Panc1 (cell line): ENCODE measurements at regions not wholly inside any gene's neighbourhood (a gene's known extent, or its start where the extent isn't known, plus 50 kb on each side); places are given as distances from the start of the nearest gene placed in this dataset.

ENCODE experiments used
- ATAC-seq: fragments of 200-7000 bp; cut with Tn5 transposase; 2 replicates; pipeline ENCODE4 v1.9.1; 2020; ENCODE audit warnings: mild to moderate bottlenecking, moderate library complexity
- BruUV-seq: library from RNA; stranded (reverse); fragments of 400-500 nt; replicated peaks from 2 replicates; lab custom pipeline; 2021; lab: Mats Ljungman, UMichigan
- CTCF ChIA-PET: fragments of 300-600 bp; sonication (Branson Sonifier 250); formaldehyde crosslinking; loops from one replicate; lab custom pipeline; 2022; ENCODE audit warnings: antibody characterized with exemption; lab: Charles Lee
- POLR2A ChIA-PET: fragments of 300-600 bp; sonication (Branson Sonifier 250); formaldehyde crosslinking; loops from one replicate; lab custom pipeline; 2022; ENCODE audit warnings: antibody characterized with exemption; lab: Charles Lee
- DNase-seq: peaks from one replicate; pipeline ENCODE4 v3.0.0-alpha.2; 2010; ENCODE audit warnings: low read depth, low spot score
- H3K27ac ChIP-seq: 2 replicates; pipeline ENCODE4 v1.5.1; 2011; ENCODE audit warnings: mild to moderate bottlenecking, low read length, inconsistent platforms
- H3K27me3 ChIP-seq: fragments of 200-500 bp; sonication (Bioruptor generic); 2 replicates; pipeline ENCODE4 v1.6.0; 2014; ENCODE audit warnings: low read length, inconsistent platforms; ENCODE audit not compliant: control insufficient read depth, insufficient read depth
- H3K36me3 ChIP-seq: fragments of 200-500 bp; sonication (Bioruptor generic); 2 replicates; pipeline ENCODE4 v1.5.1; 2014; ENCODE audit warnings: inconsistent platforms, mild to moderate bottlenecking, low read length, moderate library complexity; ENCODE audit not compliant: control insufficient read depth, insufficient read depth
- H3K4me1 ChIP-seq: 2 replicates; pipeline ENCODE4 v1.5.1; 2011; ENCODE audit warnings: inconsistent platforms, mild to moderate bottlenecking, low read length, moderate library complexity; ENCODE audit not compliant: control insufficient read depth, insufficient read depth
- H3K4me3 ChIP-seq, 2 experiments: 2 replicates each; pipeline ENCODE4 v1.5.1; 2011 to 2012; ENCODE audit warnings: low read depth in 2 of 2, low read length in 2 of 2, mild to moderate bottlenecking in 2 of 2, inconsistent platforms in 1 of 2, moderate library complexity in 1 of 2
- H3K9me3 ChIP-seq: fragments of 200-500 bp; sonication (Bioruptor generic); 2 replicates; pipeline ENCODE4 v1.5.1; 2014; ENCODE audit warnings: low read depth, mild to moderate bottlenecking, inconsistent platforms, low read length, moderate library complexity; ENCODE audit not compliant: control insufficient read depth, insufficient read depth
- CTCF ChIP-seq: fragments of 450-650 bp; IDR thresholded peaks from 2 replicates; pipeline ENCODE4 v1.5.1; 2017; ENCODE audit warnings: mild to moderate bottlenecking
- POLR2AphosphoS5 ChIP-seq: IDR thresholded peaks from 2 replicates; pipeline ENCODE4 v1.6.1; 2012; ENCODE audit warnings: mild to moderate bottlenecking, low read depth, low read length, moderate library complexity
- REST ChIP-seq, 2 experiments: IDR thresholded peaks; 2 replicates each; pipeline ENCODE4 v1.6.1; 2011 to 2012; ENCODE audit warnings: low read depth in 2 of 2, control low read depth in 1 of 2, low read length in 1 of 2, mild to moderate bottlenecking in 1 of 2, moderate library complexity in 1 of 2; ENCODE audit not compliant: insufficient read depth in 1 of 2
- SIN3A ChIP-seq: IDR thresholded peaks from 2 replicates; pipeline ENCODE4 v1.6.1; 2012; ENCODE audit warnings: low read depth, mild to moderate bottlenecking, low read length, moderate library complexity, borderline replicate concordance; ENCODE audit not compliant: insufficient read depth
- TCF7L2 ChIP-seq: IDR thresholded peaks from 2 replicates; pipeline ENCODE4 v1.6.1; 2011; ENCODE audit warnings: mild to moderate bottlenecking, low read depth, low read length, inconsistent platforms
- in situ Hi-C: cut with HindIII; loops from 2 replicates; pipeline ENCODE4 v1.10.0; 2016; ENCODE audit warnings: low sequenced_read_pairs, low pct_unique_long_range_greater_than_20kb
- intact Hi-C: fragments of 100-400 bp; cut with micrococcal nuclease; formaldehyde crosslinking; loops from one replicate; pipeline ENCODE4 v1.10.0; 2022; ENCODE audit not compliant: unreplicated experiment

- intact Hi-C loops = no loop called here
- Histone ChIP-seq H3K27me3 (no peaks in the 10 kb centered on the region), H3K36me3 (no peaks in the 10 kb centered on the region), H3K9me3 (no peaks in the 10 kb centered on the region), H3K27ac (no peak overlapping the region), H3K4me3 (no peak overlapping the region), H3K4me1 (no peaks in the 10 kb centered on the region)
- CTCF ChIA-PET = no interaction called here
- no peak for ATAC-seq
- BruUV-seq = no TSS peak
- POLR2A ChIA-PET = no interaction called here
- in situ Hi-C loops = no loop called here
- no peak for TF ChIP-seq SIN3A
- TF ChIP-seq TCF7L2 = no peak
- no peak for TF ChIP-seq REST (IDR thresholded peaks at IDR 0.05; ENCODE audit: insufficient read depth in 1 of 2, low read depth in 2 of 2, low read length in 1 of 2)
- TF ChIP-seq CTCF = no peak
- TF ChIP-seq POLR2AphosphoS5 = no peak
- DNase-seq = no peak
Measured at GRCh38 chrX:82998163-82998562, 509.9 kb upstream of the POU3F4 start.

- intact Hi-C loops = no loop called here
- Histone ChIP-seq H3K36me3 (no peaks in the 10 kb centered on the region), H3K27ac (no peak overlapping the region), H3K27me3 (no peaks in the 10 kb centered on the region), H3K4me3 (no peak overlapping the region), H3K9me3 (no peaks in the 10 kb centered on the region), H3K4me1 (no peaks in the 10 kb centered on the region)
- DNase-seq = no peak
- no peak for TF ChIP-seq POLR2AphosphoS5
- no peak for TF ChIP-seq REST (IDR thresholded peaks at IDR 0.05; ENCODE audit: insufficient read depth in 1 of 2, low read depth in 2 of 2, low read length in 1 of 2)
- TF ChIP-seq TCF7L2 = no peak
- TF ChIP-seq CTCF = no peak
- in situ Hi-C loops = no loop called here
- ChIA-PET CTCF (no interaction called here), POLR2A (no interaction called here)
- ATAC-seq = no peak
- no TSS peak for BruUV-seq
Measured at GRCh38 chrX:83004012-83004411, 504.1 kb upstream of the POU3F4 start.
